ENCODE measurements at regions not wholly inside any gene's neighbourhood (a gene's known extent, or its start where the extent isn't known, plus 50 kb on each side); places are given as distances from the start of the nearest gene placed in this dataset.

DNA sequence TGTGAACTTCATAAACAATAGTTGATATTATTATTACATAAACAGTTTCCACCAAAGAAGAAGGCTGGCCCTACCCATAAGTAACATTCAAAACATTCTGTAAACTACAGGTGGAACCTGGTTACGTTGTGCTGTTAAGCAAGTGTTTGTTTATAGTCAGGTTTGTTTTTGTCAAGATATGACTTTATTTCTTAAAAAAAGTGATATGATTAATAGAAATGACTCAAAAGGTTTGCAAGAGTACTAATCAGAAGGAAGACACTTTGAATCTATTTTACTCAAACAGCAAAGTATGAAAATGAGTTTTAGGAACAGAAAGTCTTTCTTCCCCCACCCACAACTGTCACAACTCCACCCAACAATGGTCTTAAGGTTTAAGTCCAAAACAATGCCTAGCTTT, 220.8 kb downstream of the PLK2 start:
- H3K4me3 ChIP-seq (ENCODE audit: low read depth, poor library complexity, severe bottlenecking) = no peak overlapping the region
- no peak for TF ChIP-seq POLR2A (IDR thresholded peaks at IDR 0.05)
- TF ChIP-seq, protein P1, sequence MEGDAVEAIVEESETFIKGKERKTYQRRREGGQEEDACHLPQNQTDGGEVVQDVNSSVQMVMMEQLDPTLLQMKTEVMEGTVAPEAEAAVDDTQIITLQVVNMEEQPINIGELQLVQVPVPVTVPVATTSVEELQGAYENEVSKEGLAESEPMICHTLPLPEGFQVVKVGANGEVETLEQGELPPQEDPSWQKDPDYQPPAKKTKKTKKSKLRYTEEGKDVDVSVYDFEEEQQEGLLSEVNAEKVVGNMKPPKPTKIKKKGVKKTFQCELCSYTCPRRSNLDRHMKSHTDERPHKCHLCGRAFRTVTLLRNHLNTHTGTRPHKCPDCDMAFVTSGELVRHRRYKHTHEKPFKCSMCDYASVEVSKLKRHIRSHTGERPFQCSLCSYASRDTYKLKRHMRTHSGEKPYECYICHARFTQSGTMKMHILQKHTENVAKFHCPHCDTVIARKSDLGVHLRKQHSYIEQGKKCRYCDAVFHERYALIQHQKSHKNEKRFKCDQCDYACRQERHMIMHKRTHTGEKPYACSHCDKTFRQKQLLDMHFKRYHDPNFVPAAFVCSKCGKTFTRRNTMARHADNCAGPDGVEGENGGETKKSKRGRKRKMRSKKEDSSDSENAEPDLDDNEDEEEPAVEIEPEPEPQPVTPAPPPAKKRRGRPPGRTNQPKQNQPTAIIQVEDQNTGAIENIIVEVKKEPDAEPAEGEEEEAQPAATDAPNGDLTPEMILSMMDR (IDR thresholded peaks at IDR 0.05) = no peak
- no peak for DNase-seq (ENCODE audit: low spot score in 2 of 2)
- intact Hi-C loops (cut with DNase I; ENCODE audit: low total_unique reads) = no loop called here
- WGBS, 2 donors = 80 to 91% methylated on average over 1 of the region's 1 CpG

DNA sequence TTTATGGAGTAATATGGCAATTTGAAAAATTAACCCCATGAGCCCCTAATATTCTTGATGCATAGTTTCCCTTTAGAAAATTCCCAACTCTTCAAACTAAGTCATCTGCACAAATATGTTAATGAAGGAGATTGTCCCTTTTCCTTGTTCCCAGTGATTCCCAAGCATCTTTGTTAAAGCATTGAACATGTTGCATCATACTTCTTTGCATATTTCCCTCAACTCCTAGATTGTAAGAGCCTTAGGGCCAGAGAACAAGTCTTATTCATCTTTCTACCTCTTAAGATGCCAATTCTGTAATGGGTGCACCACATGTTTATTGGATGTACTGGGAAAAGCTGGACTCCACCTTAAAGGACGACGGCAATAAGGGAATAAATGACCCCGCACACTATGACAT, 223.4 kb downstream of the PLK2 start:
- DNase-seq (ENCODE audit: low spot score in 2 of 2) = no peak
- intact Hi-C loops (cut with DNase I; ENCODE audit: low total_unique reads) = no loop called here
- 93 to 95% methylated on average over 3 of the region's 3 CpGs for WGBS, 2 donors
- no peak overlapping the region for H3K4me3 ChIP-seq (ENCODE audit: low read depth, poor library complexity, severe bottlenecking)
- TF ChIP-seq POLR2A (IDR thresholded peaks at IDR 0.05) = no peak
- TF ChIP-seq, protein P1 (IDR thresholded peaks at IDR 0.05) = no peak

DNA sequence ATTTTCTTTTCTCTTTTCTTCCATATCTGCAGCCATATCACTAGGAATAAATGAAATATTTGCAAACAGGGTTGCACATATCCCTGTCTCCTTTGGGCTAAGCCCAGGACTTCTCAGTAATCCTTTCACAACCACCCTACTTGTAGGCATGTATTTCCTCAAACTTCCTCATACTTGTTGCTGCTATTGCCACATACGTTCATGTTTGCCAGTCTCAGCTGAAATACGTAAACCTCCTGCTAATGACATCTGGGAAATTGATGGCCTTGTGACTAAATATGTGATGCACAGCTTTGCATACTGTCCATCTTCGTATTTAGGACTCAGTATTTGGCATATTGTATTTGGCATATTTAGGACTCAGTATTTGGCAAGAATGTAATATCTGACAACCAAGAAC, 224.6 kb downstream of the PLK2 start:
- TF ChIP-seq, protein P1 (IDR thresholded peaks at IDR 0.05) = no peak
- no peak for TF ChIP-seq POLR2A (IDR thresholded peaks at IDR 0.05)
- WGBS, 2 donors = 10 to 13% methylated on average over 3 of the region's 3 CpGs
- H3K4me3 ChIP-seq (ENCODE audit: low read depth, poor library complexity, severe bottlenecking) = no peak overlapping the region
- peak in 1 of 2 donors; percentile 48 for DNase-seq (ENCODE audit: low spot score in 2 of 2)
- intact Hi-C loops (cut with DNase I; ENCODE audit: low total_unique reads) = no loop called here

DNA sequence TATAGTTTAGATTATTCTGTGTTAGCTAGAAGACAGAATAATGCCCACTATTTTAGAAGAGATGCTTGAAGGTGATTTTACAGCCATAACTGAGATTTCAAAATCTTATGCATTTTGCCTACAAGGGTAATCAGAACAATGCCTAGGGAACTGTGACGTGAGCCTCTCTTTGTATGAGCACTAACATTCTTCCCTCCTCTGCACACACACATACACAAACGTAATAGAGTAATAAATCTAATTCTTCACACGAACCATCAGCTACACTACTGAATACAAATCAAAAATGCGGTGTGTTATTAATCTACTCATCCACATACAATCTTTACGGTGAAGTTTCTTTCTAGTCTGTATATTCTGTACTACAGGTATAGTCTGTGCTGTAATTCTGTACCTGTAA, 227.8 kb downstream of the PLK2 start:
- TF ChIP-seq, protein P1 (IDR thresholded peaks at IDR 0.05) = no peak
- no peak for TF ChIP-seq POLR2A (IDR thresholded peaks at IDR 0.05)
- 85% methylated on average over 5 of the region's 5 CpGs for WGBS, 2 donors
- DNase-seq (ENCODE audit: low spot score in 2 of 2) = no peak
- intact Hi-C loops (cut with DNase I; ENCODE audit: low total_unique reads) = no loop called here
- H3K4me3 ChIP-seq (ENCODE audit: low read depth, poor library complexity, severe bottlenecking) = no peak overlapping the region

DNA sequence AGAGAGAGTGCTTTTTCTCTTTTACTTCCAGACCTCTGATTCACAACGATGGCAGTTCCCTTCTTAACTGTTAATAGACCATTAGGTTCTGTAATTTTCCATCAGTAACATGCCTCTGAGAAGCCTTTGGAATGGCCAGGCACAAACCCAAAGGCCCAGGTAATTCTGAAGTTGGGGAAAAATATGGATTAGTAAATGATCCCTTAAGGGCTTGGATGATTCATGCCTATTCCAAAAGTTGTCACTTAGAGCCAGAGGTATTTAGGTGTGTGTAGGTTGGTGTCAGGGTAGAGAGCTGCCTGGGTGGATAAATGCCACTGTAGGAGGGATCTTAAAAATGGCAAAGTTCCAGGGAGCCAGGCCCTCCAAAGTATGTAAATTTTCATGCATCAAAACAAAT, 228.8 kb downstream of the PLK2 start:
- TF ChIP-seq, protein P1 (IDR thresholded peaks at IDR 0.05) = no peak
- TF ChIP-seq POLR2A (IDR thresholded peaks at IDR 0.05) = no peak
- 4 to 13% methylated on average over 1 of the region's 1 CpG for WGBS, 2 donors
- no peak for DNase-seq (ENCODE audit: low spot score in 2 of 2)
- no peak overlapping the region for H3K4me3 ChIP-seq (ENCODE audit: low read depth, poor library complexity, severe bottlenecking)
- intact Hi-C loops (cut with DNase I; ENCODE audit: low total_unique reads) = no loop called here

DNA sequence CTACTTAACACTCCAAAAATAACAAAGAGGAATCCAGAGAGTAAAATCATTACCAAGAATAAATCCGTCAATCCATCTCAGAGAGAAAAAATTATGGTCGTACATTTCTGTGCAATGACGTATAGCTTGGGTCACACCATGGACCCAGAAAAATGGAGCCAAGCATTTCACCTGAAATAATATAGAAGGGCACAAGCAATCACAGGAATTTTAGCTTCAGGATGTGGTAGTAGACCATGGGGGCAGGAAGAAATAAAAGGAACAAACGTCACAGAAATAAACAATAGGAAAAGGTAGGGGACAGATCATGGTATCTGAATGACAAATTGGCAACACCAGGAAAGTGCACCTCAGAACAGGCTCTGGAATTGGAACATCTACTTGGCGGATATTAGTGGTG, 231.0 kb downstream of the PLK2 start:
- intact Hi-C loops (cut with DNase I; ENCODE audit: low total_unique reads) = no loop called here
- H3K4me3 ChIP-seq (ENCODE audit: low read depth, poor library complexity, severe bottlenecking) = no peak overlapping the region
- DNase-seq (ENCODE audit: low spot score in 2 of 2) = no peak
- TF ChIP-seq POLR2A (IDR thresholded peaks at IDR 0.05) = no peak
- TF ChIP-seq, protein P1 (IDR thresholded peaks at IDR 0.05) = no peak
- 90% methylated on average over 5 of the region's 5 CpGs for WGBS, 2 donors

Measured in lower leg skin (tissue), 4 donors.